NOMO-1 treated with dmso at 0.1 percent for 144 hours (cell line): ENCODE measurements at regions not wholly inside any gene's neighbourhood (a gene's known extent, or its start where the extent isn't known, plus 50 kb on each side); places are given as distances from the start of the nearest gene placed in this dataset.
A peak's percentile ranks its signal among the peaks of the same experiment; 100 is the strongest.
"Not testable (repeated sequence)": the region's sequence is repeated elsewhere in the genome, so short reads cannot be mapped to it uniquely, and the experiment has no call there.

Experiments
- DNase-seq: peaks from one replicate; lab custom pipeline; 2025; ENCODE audit not compliant: unreplicated experiment; lab: John Stamatoyannopoulos, UW

- no peak for DNase-seq
These were observed 150.6 kb downstream of the FHIP1A start for GRCh38 chr4:151559595-151559994.

GRCh38 chr4:151561551-151562256 lies 152.7 kb downstream of the FHIP1A start:
- no peak for DNase-seq

GRCh38 chr4:151563194-151563593 lies 154.2 kb downstream of the FHIP1A start:
- no peak for DNase-seq

- DNase-seq: no peak
These were observed 155.3 kb downstream of the FHIP1A start for GRCh38 chr4:151564321-151564720.

- DNase-seq: no peak
These were observed 156.6 kb downstream of the FHIP1A start for GRCh38 chr4:151565583-151565982.

- no peak for DNase-seq
These were observed 157.1 kb downstream of the FHIP1A start for GRCh38 chr4:151566053-151566452.

- DNase-seq: peak; percentile 74
These were observed 158.1 kb downstream of the FHIP1A start for GRCh38 chr4:151567056-151567455.

- no peak for DNase-seq
These were observed 160.0 kb downstream of the FHIP1A start for GRCh38 chr4:151568966-151569365.

- DNase-seq: no peak
These were observed 160.7 kb downstream of the FHIP1A start for GRCh38 chr4:151569650-151570049.

GRCh38 chr4:151573474-151573873 lies 164.5 kb downstream of the FHIP1A start:
- DNase-seq: no peak

- no peak for DNase-seq
These were observed 165.0 kb downstream of the FHIP1A start for GRCh38 chr4:151573945-151574344.

- DNase-seq: no peak
These were observed 166.0 kb downstream of the FHIP1A start for GRCh38 chr4:151574968-151575367.

- no peak for DNase-seq
These were observed 166.7 kb downstream of the FHIP1A start for GRCh38 chr4:151575646-151576045.

- no peak for DNase-seq
These were observed 167.7 kb downstream of the FHIP1A start for GRCh38 chr4:151576627-151577026.

GRCh38 chr4:151581570-151581969 lies 172.6 kb downstream of the FHIP1A start:
- no peak for DNase-seq

GRCh38 chr4:151582098-151582497 lies 173.1 kb downstream of the FHIP1A start:
- no peak for DNase-seq

- DNase-seq: no peak
These were observed 174.4 kb downstream of the FHIP1A start for GRCh38 chr4:151583157-151583914.

- DNase-seq: no peak
These were observed 175.1 kb downstream of the FHIP1A start for GRCh38 chr4:151584101-151584500.

- not testable (repeated sequence) for DNase-seq
These were observed 165.2 kb downstream of the GATB start for GRCh38 chr4:151595629-151596028.

GRCh38 chr4:151597691-151598090 lies 163.1 kb downstream of the GATB start:
- not testable (repeated sequence) for DNase-seq

- DNase-seq: no peak
These were observed 160.9 kb downstream of the GATB start for GRCh38 chr4:151599863-151600262.

- DNase-seq: no peak
These were observed 160.4 kb downstream of the GATB start for GRCh38 chr4:151600432-151600831.
